Stimulated activated CD8-positive, alpha-beta memory T cell treated with anti-CD3 and anti-CD28 coated beads, Interleukin-12 subunit alpha, Interleukin-12 subunit beta, amount 100 ng/mL, for 24 hours (primary cell): ENCODE measurements at regions not wholly inside any gene's neighbourhood (a gene's known extent, or its start where the extent isn't known, plus 50 kb on each side); places are given as distances from the start of the nearest gene placed in this dataset.
"Not testable (repeated sequence)": the region's sequence is repeated elsewhere in the genome, so short reads cannot be mapped to it uniquely, and the experiment has no call there.

ENCODE experiments used
- DNase-seq: peaks from one replicate; pipeline ENCODE4 v3.0.0-alpha.2; 2020; ENCODE audit errors: extremely low read depth

DNA sequence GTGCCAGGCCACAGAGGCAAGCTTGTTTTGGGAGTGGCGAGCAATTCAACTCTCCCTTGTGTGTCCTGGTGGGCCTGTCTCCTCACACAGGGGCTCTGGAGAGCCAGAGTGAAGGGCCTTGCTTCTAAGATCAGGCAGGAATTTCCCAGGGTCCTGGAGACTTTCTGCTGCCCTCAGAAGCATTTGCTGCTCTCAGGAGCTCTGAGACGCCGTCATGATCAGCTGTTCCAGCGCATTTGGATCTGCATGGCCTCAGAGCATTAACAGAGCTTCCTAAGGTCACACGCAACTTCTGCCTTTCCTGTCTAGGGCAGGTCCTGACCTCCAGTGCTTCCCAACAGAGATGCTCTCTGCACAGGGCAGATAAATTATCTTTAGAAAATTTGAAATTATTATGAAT is 52.2 kb upstream of the C10orf90 start:
- DNase-seq = no peak

DNA sequence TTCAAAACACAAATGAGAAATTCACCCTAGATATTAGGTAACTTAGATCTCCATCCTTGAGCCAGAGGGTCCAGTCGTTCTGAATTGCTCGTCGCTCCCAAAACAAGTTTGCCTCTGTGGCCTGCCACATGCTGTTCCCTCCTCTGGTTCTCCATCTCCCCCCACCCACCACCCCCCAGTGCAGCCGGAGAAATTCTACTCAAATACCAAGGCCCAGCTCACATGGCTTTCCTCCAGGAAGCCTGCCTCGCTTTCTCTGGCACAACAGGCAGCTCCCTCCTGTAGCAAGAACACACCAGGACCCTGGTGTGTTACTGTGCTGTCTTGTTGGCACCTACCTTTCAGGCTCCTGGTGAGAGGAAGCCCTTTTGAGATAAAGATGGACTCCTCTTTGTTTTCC is 52.7 kb upstream of the C10orf90 start:
- DNase-seq = no peak

DNA sequence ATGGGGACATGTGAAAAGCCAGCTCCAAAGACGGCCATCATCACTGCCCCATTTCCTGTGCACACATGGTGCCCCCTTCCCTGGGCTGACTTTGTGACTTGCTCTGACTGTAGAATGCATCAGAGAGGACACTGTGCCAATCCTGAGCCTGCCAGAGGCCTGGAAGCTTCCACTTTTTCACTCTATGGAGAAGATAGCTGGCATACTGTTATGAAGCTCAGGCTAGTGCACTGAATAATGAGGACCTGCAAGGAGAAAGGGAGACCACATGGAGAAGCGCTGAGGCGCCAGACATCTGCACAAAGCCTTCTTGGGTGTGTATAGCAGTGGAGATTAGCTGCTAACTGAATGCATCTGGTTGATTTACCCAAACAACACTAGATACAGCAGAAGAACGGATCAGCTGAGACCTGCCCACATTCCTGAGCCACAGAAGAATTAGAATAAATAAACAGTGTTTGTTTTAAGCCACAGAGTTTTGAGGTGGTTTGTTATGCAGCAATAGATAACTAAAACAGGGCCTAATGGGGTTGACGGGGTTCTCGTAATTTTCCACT is 58.9 kb upstream of the C10orf90 start:
- no peak for DNase-seq

DNA sequence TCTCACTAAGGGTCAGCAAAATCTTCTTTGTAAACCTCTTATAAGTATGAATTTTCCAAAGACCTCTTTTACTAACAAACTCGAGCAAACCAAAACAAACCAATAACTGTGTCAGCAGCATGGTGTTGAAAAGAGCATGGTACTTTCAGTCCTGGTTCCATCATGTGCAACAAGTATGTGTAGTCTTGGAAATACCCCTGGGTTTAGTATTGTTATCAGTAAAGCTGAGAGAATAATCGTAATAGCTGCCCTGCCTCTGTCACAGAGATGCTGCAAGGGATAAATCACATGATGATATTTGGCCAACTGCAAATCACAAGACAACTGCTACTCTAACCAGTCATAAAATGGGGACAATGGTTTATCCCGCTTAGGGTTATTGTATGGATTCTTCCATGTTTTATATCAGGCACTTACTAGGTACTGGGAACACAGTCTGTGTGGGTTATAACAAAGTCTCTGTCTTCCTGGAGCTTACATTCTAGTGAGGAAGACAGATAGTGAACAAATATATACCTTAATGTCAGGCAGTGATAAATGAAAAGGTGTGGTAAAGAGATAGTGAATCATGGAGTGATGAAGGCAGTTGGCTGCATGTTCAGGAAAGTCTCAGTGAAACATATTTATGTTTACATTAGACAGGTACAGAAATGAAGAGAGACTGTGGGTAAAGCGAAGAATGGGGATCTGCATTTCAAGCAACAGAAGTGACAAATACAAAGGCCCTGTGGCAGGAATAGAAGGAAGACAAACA is 60.5 kb upstream of the C10orf90 start:
- no peak for DNase-seq

DNA sequence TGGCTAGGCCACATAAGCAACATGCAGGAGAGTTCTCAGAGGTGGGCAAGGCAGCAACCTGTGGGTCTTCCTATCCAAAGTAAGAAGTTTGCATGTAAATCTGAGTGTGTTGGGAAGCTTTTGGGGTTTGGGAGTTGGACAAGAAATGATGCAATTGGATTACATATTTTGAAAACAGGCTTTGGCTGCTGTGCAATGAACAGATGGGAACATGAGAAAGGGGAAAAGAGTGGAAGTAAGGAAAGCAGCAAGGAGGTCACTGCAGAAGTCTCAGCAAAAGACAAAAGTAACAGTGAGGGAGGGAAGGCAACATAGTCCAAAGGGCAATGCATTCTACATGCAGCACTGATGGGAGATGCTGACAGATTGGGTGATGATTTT is 61.1 kb upstream of the C10orf90 start:
- DNase-seq = no peak

DNA sequence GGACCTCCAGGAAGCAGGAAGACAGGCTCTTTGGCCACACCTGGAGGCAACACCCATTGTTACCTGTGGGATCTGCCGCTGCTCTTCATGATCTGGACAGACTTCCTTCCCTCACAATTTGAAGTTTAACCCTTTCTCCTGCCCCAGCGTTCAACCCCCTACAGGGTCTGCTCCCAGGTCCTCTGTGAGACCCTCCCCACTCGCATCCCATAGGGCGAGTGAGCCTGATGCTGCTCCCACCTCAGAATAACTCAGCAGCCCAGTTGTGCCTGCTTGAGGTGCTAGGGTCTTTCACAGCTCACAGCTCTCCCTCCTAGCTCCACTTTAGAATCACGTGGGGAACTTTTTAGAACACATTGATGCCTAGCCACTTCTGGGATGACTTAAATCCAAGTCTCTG is 61.8 kb upstream of the C10orf90 start:
- DNase-seq = no peak

DNA sequence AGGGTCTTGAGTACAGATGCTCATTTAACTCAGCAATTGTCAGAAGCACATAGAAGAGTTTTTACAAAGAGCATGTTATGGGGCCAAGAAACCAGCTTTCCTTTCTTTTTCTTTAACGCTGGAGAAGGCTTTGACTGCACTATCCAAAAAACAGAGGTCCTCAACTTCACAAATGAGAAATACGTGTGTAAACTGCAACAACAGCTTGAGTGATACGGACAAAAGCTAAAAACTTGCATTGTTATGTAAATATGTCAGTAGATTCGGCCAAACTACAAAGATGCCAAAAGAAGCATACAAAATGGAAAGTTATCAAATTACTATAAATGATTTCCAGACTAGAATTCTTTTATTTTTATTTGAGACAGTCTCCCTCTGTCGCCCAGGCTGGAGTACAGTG is 62.4 kb upstream of the C10orf90 start:
- no peak for DNase-seq

DNA sequence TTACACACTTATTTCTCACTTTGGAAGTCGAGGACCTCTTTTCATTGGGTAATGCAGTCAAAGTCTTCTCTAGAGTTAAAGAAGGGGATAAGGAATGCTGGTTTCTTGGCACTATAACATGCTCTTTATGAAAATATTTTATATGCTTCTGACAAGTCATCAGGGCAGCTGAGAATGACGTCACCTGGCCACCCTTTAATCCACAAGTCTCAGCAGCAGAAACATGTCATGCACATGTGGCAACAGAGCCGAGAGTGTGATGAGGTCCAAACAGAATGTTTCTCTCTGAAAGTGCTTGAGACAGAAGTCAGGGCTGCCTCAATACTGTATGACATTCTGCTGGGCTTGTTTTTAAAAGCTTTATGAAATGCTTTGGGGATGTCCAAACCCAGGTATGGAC is 63.5 kb upstream of the C10orf90 start:
- no peak for DNase-seq

DNA sequence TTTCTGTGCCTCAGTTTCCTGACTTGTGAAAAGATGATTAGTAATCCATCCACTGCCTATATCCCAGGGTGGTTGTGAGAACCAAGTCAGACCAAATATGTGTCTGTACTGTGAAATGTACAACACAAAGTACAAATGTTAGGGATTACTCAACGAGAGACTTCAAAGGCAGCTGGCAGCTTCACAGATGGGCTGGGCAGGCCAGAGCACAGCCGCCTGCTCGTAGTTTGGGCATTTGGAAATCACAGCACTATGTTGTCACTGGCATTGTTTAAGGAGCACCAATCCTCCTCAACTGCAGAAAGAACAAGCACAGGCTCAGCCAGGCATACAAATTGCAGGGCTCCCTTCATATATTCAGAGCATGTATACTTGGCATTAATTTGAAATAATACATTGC is 64.5 kb upstream of the C10orf90 start:
- no peak for DNase-seq

DNA sequence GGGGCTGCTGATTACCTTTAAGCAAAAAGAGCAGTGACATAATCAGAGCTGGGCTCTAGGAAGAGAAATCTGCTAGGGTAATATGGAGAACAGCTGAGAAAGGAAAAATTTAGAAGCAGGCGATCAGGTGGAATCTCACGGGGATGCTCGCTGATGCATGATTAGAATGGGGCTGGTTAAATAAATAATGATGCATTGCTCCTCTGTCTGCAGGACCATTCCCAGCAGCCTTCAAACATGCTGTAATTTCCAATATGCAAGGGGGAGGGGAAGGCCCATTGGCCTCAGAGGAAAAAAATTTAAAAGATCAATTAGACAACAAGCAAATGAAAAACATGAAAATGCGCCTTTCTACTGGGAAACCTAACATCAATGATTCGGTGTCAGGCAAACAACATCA is 65.6 kb upstream of the C10orf90 start:
- DNase-seq = no peak

DNA sequence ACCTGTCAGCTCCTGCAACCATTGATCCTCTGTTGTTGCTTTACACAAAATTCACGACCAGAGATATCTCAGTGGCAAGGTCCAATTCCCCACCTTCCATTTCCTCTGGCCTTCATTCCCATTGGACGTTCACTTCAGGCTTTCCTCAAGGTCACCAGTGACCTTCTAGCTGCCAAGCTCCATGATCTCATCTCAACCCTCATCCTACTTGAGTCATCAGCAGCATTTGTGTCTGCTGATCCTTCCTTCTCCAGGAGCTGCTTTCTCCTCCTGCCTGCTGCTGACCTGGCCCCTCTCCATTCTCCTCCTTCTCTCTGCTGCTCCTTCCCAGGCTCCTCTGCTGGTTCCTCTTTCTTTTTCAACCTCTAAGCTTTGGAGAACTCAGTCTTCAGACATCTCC is 66.2 kb upstream of the C10orf90 start:
- no peak for DNase-seq

DNA sequence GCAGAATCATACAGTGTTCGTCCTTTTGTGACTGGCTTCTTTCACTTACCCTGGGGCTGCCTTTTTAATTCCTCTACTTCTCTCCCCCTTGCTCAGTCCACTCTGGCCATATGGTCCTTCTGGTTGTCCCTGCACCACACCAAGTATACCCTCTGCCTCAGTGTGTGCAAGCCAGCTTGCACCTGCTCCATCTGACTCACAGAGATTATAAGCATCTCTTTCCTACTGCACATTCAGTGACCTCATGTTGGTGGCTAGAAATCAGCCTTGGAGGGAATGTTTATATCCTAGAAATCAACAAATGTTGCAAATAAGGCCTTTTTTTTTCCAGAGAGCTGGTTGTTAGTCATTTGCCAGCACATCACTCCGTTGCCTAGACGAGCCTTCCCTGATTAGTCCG is 67.5 kb upstream of the C10orf90 start:
- DNase-seq = no peak

DNA sequence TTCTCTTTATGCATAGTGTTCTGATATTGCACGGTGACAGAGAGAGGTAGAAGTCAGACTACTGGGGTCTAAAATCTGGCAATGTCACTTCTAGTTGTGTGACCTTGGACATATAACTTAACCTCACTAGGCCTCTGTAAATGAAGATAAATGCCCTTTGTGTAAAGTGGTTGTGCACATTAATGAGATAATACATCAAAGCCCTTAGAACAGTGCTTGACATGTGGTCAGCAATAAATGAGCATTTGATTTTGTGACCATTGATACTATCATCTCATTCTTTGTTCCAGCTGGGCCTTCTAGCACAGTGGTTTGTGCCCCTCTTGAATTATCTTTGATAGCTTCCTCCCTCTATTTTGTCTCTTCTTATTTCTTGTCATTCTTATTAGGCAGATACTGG is 74.1 kb upstream of the C10orf90 start:
- DNase-seq = no peak

DNA sequence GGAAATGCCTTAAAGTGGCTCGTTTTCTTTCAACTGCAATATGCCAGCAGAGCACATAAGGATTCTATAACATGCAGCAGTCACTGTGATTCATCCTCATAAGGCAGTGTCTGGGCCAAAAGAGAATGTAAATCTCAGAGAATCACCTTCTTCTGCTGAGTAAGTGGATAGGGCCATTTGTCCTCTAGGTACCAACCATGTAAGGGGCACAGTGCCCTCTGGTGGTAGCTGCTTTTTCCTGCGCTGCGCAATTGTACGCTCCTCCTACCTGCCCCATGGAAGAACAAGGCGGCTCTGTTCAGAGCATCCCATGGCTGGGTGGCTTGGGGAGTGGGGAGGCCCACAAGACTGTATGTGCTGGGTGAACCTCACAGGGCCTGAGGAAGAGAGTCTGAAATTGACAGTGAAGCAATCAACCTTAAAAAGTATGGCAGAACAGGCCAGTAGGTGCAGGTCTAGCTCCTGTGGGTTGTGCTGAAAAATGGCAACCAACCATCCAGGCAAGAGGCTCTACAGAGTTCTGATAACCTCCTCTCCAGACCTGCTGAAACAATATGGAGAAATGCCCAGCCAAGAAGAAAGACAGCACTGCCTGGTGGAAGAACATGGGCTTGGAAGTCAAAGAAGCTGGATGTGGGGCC is 78.6 kb upstream of the C10orf90 start:
- peak; percentile 5 for DNase-seq

DNA sequence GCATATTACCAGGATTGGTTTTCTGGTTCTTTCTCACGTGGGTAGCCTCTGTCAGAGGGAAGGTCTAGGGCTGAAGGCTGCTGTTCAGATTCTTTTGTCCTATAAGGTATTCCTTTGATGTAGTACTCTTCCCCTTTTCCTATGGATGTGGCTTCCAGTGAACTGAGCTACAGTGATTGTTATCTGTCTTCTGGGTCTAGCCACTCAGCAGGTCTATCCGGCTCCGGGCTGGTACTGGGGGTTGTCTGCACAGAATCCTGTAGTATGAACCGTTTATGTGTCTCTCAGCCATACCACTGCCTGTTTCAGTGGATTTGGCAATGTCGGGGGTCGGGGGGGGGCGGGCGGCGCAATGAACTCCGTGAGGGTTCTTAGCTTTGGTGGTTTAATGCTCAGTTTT is 84.5 kb upstream of the C10orf90 start:
- DNase-seq = no peak

DNA sequence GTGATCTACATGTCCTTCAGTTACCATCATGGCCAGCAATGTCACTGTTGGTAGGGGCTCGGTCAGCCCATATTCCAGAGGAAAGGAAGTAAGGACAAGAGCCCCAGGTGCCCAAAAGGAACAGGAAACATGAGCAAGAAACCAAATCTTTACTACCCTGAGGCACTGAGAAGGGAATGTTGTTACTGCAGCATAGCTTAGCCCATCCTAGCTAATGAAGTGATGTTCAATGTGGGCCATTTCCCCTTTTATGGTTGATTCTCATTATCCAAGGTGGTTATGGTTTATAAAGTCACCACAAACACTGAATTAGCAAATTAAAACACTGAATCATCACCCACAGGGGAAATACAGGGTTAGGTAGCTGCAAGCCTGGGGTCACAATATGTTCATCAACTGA is 88.4 kb upstream of the C10orf90 start:
- no peak for DNase-seq

DNA sequence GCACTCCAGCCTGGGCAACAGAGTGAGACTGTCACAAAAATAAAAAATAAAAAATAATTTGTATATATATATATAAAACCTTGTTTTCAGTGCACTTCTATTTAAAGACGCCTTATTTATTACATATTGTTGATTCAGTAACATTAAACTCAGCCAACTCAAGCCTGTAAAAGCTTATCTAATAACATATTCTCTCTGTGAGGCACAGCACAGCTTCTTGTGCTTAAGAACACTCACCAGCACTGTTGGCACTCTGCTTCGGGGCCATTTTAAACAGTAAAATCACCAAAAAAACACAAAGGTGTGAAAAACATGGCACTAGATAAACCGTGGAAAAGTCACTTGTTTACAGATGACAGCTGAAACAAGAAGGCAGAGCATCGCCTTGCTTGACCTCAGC is 89.0 kb upstream of the C10orf90 start:
- no peak for DNase-seq

DNA sequence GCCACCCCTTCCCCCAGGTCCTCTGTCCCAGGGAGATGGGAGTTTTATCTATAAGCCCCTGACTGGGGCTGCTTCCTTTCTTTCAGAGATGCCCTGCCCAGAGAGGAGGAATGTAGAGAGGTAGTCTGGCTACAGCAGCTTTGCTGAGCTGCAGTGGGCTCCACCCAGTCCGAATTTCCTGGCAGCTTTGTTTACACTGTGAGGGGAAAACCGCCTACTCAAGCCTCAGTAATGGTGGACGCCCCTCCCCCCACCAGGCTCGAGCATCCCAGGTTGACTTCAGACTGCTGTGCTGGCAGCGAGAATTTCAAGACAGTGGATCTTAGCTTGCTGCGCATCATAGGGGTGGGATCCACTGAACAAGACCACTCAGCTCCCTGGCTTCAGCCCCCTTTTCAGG is 96.2 kb upstream of the C10orf90 start:
- DNase-seq = not testable (repeated sequence)

DNA sequence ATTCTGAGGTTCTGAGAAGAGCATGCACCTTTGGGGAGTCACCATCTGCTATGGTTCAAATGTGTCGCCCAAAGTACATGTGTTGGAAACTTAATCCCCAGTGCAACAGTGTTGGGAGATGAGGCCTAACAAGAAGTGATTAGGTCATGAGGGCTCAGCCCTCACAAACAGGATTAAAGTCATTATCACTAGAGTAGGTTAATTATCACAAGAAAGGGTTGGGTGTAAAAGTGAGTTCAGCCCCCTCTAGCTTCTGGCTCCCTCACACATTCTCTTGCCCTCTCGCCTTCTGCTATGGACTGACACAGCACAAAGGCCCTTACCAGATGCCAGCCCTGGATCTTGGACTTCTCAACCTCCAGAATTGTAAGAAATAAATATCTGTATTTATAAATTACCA is 100.3 kb upstream of the C10orf90 start:
- no peak for DNase-seq

DNA sequence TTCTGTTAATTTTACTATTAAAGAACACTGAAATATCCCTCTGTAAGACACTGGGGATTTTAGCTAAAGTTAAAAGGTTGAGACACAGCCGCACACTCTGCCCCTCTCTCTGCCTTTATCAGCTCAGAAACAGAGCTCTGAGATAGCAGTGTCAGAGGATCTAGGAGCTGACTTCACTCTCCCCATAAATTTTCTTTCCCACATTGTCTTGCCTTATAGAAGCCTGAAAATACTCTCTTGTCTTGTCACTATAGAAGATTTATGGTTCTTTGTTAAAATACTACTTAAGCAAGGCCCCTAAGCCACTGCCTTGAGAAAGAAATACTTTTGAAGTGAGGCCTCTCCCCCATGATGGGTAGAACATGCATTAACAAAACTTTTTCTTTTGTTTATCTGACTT is 105.7 kb upstream of the C10orf90 start:
- DNase-seq = no peak

DNA sequence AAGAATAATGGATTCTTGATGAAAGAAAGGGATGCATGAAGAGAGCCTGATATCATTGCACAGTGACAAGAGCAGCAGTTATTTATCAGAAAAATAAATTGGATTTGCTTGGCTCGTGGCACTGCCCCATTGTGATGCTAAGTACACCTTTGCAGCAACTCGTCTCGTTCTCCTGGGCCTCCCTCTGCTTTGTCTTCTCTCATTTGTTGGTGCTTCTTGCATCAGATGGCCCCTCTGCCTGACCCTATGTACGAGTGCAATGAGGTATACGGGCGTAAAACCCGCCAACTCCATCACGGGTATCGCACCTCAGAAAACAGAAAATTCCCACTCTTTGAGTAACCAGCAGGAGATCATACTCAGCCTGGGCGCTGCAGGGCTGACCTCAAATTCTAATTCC is 107.2 kb upstream of the C10orf90 start:
- DNase-seq = no peak

DNA sequence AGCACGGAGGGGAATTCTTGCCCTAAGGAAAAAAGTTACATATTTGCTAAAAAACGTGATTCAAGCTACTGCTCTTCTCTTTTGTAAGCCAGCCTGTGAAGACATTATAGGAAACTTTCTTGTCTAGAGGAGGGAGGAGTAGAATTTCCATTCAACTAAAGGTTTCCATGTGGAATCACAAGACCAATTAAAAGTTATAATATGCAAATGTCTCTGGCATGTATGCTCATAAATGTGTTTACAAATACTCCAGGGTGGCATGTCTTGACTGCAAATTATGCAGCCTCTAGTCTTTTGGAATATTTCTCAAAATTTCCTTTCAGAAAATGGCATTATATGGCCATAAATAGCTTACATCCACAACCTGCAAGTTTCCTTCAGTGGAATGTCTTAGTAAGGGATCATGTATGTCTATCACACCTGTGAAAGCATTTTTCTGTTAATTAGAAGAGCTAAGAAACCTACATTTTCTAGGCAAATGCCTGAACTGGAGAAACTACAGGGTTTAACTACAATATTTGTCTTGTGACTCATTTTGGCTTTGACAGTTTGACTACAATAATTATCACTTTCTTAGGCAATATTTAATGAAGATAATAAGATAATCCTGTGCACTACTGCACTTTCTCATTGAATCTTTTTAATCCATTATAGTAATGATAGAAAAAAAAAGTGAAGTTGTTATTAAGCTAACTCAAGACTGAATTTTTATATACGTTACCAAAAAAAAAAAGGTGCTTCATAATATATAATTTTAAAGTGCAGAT is 111.1 kb upstream of the C10orf90 start:
- no peak for DNase-seq
